AML-193 (cell line): ENCODE measurements at regions not wholly inside any gene's neighbourhood (a gene's known extent, or its start where the extent isn't known, plus 50 kb on each side); places are given as distances from the start of the nearest gene placed in this dataset.
"Not testable (repeated sequence)": the region's sequence is repeated elsewhere in the genome, so short reads cannot be mapped to it uniquely, and the experiment has no call there.

Experiments
- DNase-seq, 2 experiments: peaks; one replicate each; lab custom pipeline; 2025; lab: John Stamatoyannopoulos, UW

GRCh38 chr2:240191001-240191400 lies 50.5 kb upstream of the OTOS start:
- DNase-seq = no peak

GRCh38 chr2:240192661-240193060 lies 52.2 kb upstream of the OTOS start:
- no peak for DNase-seq

GRCh38 chr2:240194341-240194762 lies 53.9 kb upstream of the OTOS start:
- DNase-seq = not testable (repeated sequence)

- DNase-seq = no peak
These were observed 54.9 kb upstream of the OTOS start for GRCh38 chr2:240195316-240195861.

GRCh38 chr2:240196716-240197461 lies 56.4 kb upstream of the OTOS start:
- DNase-seq = no peak

- DNase-seq = no peak
These were observed 57.1 kb upstream of the OTOS start for GRCh38 chr2:240197462-240198139.

GRCh38 chr2:240198226-240198625 lies 57.8 kb upstream of the OTOS start:
- no peak for DNase-seq

- no peak for DNase-seq
These were observed 58.8 kb upstream of the OTOS start for GRCh38 chr2:240199133-240199870.

- DNase-seq = no peak
These were observed 60.0 kb upstream of the OTOS start for GRCh38 chr2:240200230-240201051.

- DNase-seq = no peak
These were observed 61.4 kb upstream of the OTOS start for GRCh38 chr2:240201866-240202265.

GRCh38 chr2:240202586-240202985 lies 62.1 kb upstream of the OTOS start:
- no peak for DNase-seq

GRCh38 chr2:240203031-240203787 lies 62.8 kb upstream of the OTOS start:
- DNase-seq = no peak

GRCh38 chr2:240203788-240204270 lies 63.4 kb upstream of the OTOS start:
- DNase-seq = no peak

- DNase-seq = no peak
These were observed 64.2 kb upstream of the OTOS start for GRCh38 chr2:240204431-240205276.

GRCh38 chr2:240205348-240205747 lies 64.9 kb upstream of the OTOS start:
- DNase-seq = no peak

- DNase-seq = no peak
These were observed 65.3 kb upstream of the OTOS start for GRCh38 chr2:240205772-240206171.

GRCh38 chr2:240206630-240207029 lies 66.2 kb upstream of the OTOS start:
- DNase-seq = no peak

- DNase-seq = no peak
These were observed 67.2 kb upstream of the OTOS start for GRCh38 chr2:240207661-240208060.

- DNase-seq = no peak
These were observed 67.6 kb upstream of the OTOS start for GRCh38 chr2:240208096-240208495.
